ENCODE measurements at regions not wholly inside any gene's neighbourhood (a gene's known extent, or its start where the extent isn't known, plus 50 kb on each side); places are given as distances from the start of the nearest gene placed in this dataset.

DNA sequence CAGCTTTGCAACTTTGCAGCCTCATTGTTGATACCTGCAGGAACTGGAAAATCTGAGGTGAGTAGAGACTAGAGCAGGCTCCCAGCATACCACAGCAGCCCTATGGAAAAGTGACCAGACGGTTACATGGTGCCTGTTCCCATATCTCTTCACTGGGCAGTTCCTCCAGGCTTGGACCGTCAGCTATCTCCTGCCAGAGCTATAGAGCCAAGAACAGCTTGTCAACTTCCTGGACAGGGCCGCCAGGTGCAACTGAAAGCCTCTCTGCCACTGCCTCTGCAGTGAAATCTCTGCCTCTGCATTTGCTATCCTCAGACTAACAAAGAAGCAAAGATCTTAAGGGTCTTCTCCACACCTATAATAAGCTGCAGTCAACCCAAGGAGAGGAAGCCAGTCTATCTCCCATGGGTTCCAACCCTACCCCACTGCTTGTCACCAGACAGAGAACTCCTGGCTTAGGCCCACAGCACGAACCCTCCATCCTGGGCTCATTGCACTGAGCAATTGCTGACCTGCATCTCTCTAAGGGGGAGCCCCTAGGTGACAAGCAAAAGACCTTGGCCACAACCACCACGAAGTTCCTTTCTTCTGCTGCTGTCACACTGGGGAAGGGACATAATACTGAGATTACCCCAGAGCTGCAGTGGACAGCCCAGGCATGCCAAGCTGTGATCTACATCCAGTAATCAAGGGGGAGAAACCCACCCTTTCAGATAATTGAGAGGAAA lies 60.1 kb upstream of the KHDRBS2 start:
- TF ChIP-seq CEBPB (IDR thresholded peaks at IDR 0.05) (no peak), MAX (IDR thresholded peaks at IDR 0.05) (no peak)
